ENCODE measurements at regions not wholly inside any gene's neighbourhood (a gene's known extent, or its start where the extent isn't known, plus 50 kb on each side); places are given as distances from the start of the nearest gene placed in this dataset.
"Not testable (repeated sequence)": the region's sequence is repeated elsewhere in the genome, so short reads cannot be mapped to it uniquely, and the experiment has no call there.

DNA sequence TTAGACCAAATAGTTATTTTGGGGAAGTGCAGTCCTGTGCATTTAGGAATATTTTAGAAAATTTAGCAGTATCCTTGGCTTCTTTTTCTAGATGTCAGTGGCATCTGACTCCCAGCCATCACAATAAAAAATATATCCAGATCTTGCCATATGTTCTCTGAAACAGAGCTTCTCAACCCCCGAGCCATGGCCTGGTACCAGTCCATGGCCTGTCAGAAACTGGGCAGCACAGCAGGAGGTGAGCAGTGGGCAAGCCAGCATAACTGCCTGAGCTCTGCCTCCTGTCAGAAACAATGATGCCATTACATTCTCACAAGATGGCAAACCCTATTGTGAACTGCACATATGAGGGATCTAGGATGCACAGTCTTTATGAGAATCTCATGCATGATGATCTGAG lies 480.0 kb downstream of the LRRIQ3 start:
- H3K4me1 ChIP-seq = no peaks in the 10 kb centered on the region
- no peaks in the 10 kb centered on the region for H3K36me3 ChIP-seq
- H3K27ac ChIP-seq = no peak overlapping the region
- TF ChIP-seq Cebpa-rat (IDR thresholded peaks at IDR 0.05) = no peak
- no peak overlapping the region for H3K4me2 ChIP-seq
- H3K9me3 ChIP-seq (replicated peaks in 1 of 11) = no peaks in the 10 kb centered on the region
- H3K4me3 ChIP-seq = no peak overlapping the region
- no peaks in the 10 kb centered on the region for H4K20me1 ChIP-seq
- H3K9ac ChIP-seq = no peak overlapping the region
- no peaks in the 10 kb centered on the region for H3K27me3 ChIP-seq

DNA sequence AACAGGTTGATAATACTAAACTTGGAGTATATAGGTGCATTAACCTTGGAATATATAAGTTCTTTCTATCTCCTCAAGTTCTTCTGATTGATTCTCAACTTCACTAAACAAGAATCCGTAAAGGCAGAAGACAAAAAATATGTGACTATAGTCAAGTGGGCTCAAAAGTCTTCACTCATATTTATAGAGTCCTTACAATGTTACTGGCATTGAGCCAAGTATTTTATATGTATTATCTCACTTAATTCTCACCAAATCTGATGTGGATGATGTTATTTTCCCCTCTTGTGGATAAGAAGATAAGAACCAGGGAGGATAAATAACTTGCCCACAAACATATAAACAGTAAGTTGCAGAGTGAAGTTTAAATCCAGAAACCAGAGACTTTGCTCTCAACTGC lies 486.9 kb downstream of the LRRIQ3 start:
- Histone ChIP-seq H3K9me3 (replicated peaks in 1 of 11) (no peaks in the 10 kb centered on the region), H3K27me3 (no peaks in the 10 kb centered on the region), H3K27ac (no peak overlapping the region), H4K20me1 (no peaks in the 10 kb centered on the region), H3K9ac (no peak overlapping the region), H3K36me3 (no peaks in the 10 kb centered on the region), H3K4me3 (no peak overlapping the region), H3K4me2 (no peak overlapping the region), H3K4me1 (no peaks in the 10 kb centered on the region)
- TF ChIP-seq Cebpa-rat (IDR thresholded peaks at IDR 0.05) = no peak

DNA sequence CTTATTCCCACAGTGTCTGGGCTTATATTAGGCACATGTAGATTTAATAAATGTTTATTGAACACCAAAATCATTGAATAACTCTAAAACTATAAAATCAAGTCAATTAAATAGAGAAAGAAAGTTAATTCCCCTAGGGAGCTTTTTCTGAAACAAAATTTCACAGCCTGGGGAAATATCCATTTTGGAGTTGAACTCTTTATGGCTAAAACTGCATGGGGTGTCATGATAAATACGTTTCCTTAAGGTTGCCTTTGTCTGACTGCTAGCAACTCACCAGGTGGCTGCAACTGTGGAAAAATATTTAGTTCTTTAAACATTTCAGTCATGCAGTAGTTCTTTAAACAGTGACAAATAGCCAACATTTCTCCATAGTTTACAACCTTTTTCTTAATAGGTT lies 496.1 kb downstream of the LRRIQ3 start:
- Histone ChIP-seq H3K9ac (no peak overlapping the region), H3K36me3 (no peaks in the 10 kb centered on the region), H3K27ac (no peak overlapping the region), H3K9me3 (replicated peaks in 1 of 11) (no peaks in the 10 kb centered on the region), H3K27me3 (no peaks in the 10 kb centered on the region), H3K4me3 (no peak overlapping the region), H4K20me1 (no peaks in the 10 kb centered on the region), H3K4me2 (no peak overlapping the region), H3K4me1 (no peaks in the 10 kb centered on the region)
- TF ChIP-seq Cebpa-rat (IDR thresholded peaks at IDR 0.05) = no peak

DNA sequence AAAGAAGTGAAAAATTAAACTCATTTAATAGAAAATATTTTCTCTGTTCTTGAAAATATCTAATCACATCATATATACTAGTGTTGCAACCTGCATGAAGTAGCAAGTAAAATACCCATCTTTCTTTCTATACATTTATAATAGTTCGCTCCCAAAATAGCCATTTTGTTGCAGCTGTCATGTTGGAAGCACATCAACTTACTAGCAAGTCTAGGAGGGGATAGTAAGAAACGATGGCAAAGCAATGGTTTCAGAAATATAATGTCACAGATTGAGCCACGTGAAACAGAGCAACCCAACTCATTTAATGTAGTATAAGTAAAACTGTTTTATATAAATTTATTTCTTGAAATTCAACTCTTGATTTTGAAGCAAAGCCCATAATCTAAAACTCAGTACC lies 521.8 kb downstream of the LRRIQ3 start:
- no peak overlapping the region for H3K27ac ChIP-seq
- no peaks in the 10 kb centered on the region for H3K9me3 ChIP-seq (replicated peaks in 1 of 11)
- no peaks in the 10 kb centered on the region for H3K36me3 ChIP-seq
- no peak overlapping the region for H3K4me3 ChIP-seq
- no peaks in the 10 kb centered on the region for H4K20me1 ChIP-seq
- no peak for TF ChIP-seq Cebpa-rat (IDR thresholded peaks at IDR 0.05)
- no peak overlapping the region for H3K4me2 ChIP-seq
- no peaks in the 10 kb centered on the region for H3K27me3 ChIP-seq
- no peaks in the 10 kb centered on the region for H3K4me1 ChIP-seq
- H3K9ac ChIP-seq = no peak overlapping the region

DNA sequence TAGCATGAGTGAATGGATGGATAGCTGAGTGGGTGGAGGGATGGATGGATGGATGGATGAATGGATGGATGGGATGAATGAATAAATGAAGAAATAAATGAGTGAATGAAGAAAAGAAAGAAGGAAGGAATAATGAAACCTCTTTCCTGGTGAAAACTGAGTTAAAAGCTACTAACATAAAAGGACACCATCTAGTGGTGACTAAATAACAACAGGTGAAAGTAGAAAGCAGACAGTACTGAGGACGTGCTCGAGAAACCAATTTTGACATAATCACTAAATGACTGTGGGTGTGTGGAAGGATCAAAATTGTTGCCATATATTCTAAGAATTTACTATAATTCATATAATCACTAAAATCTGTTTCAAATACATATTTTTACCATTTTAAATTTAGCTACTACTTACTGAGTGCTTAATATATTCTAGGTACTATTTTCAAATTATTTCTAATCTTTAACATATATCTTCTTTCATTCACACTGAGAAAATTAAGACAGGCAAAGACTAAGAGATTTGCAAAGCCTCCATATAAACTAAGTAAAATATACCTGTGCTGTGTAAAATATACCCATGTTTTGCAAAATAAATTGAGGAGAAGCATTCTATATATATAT lies 522.9 kb downstream of the LRRIQ3 start:
- H3K9me3 ChIP-seq (replicated peaks in 1 of 11) = no peaks in the 10 kb centered on the region
- H3K4me1 ChIP-seq = no peaks in the 10 kb centered on the region
- no peaks in the 10 kb centered on the region for H3K27me3 ChIP-seq
- no peak for TF ChIP-seq Cebpa-rat (IDR thresholded peaks at IDR 0.05)
- H3K36me3 ChIP-seq = no peaks in the 10 kb centered on the region
- no peaks in the 10 kb centered on the region for H4K20me1 ChIP-seq
- no peak overlapping the region for H3K4me2 ChIP-seq
- H3K9ac ChIP-seq = no peak overlapping the region
- no peak overlapping the region for H3K27ac ChIP-seq
- no peak overlapping the region for H3K4me3 ChIP-seq

DNA sequence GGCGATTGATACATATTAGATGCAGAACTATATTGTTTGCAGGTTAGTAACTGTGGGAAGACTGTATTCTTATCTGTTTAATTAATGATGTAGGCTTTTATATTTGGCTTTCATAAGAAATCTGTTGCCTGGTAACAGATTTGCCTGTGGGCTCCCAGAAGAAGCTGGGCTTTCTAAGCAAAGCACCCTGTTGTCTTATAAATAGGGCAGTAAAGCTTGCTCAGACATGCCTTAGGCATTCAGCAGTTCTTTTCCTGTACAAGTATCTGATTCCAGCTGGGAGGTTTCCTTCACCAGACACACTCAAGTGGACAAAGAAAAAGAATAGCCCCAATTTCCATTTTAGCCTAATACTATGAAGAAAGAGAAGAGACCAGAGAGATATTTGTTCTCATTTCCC lies 524.0 kb downstream of the LRRIQ3 start:
- no peaks in the 10 kb centered on the region for H3K27me3 ChIP-seq
- no peak overlapping the region for H3K27ac ChIP-seq
- no peaks in the 10 kb centered on the region for H4K20me1 ChIP-seq
- TF ChIP-seq Cebpa-rat (IDR thresholded peaks at IDR 0.05) = no peak
- no peaks in the 10 kb centered on the region for H3K36me3 ChIP-seq
- H3K4me3 ChIP-seq = no peak overlapping the region
- no peak overlapping the region for H3K9ac ChIP-seq
- no peaks in the 10 kb centered on the region for H3K9me3 ChIP-seq (replicated peaks in 1 of 11)
- H3K4me2 ChIP-seq = no peak overlapping the region
- H3K4me1 ChIP-seq = no peaks in the 10 kb centered on the region

DNA sequence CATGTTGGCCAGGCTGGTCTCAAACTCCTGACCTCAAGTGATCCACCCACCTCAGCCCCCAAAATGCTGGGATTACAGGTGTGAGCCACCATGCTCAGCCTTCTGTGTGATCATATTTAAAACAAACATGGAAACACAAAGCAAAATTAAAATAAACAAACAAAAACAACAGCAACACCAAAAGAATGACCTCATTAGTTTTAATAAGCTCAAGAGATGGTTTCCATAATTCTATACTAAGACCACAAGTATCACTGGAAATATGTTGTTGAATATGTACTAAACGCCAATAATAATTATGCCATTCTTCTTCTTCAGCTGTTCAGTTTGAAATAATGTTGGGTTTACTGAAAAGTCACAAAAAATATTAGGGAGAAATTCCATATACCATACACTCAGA lies 526.4 kb downstream of the LRRIQ3 start:
- no peak for TF ChIP-seq Cebpa-rat (IDR thresholded peaks at IDR 0.05)
- no peak overlapping the region for H3K4me2 ChIP-seq
- no peaks in the 10 kb centered on the region for H3K36me3 ChIP-seq
- no peak overlapping the region for H3K27ac ChIP-seq
- no peaks in the 10 kb centered on the region for H3K27me3 ChIP-seq
- no peak overlapping the region for H3K9ac ChIP-seq
- no peak overlapping the region for H3K4me3 ChIP-seq
- no peaks in the 10 kb centered on the region for H3K4me1 ChIP-seq
- no peaks in the 10 kb centered on the region for H4K20me1 ChIP-seq
- 0 out of 22 replicates have a peak, but pooled peaks cover 0 to 5% (median 0%) of the 10 kb centered on the region in 11 experiments for H3K9me3 ChIP-seq (replicated peaks in 1 of 11)

DNA sequence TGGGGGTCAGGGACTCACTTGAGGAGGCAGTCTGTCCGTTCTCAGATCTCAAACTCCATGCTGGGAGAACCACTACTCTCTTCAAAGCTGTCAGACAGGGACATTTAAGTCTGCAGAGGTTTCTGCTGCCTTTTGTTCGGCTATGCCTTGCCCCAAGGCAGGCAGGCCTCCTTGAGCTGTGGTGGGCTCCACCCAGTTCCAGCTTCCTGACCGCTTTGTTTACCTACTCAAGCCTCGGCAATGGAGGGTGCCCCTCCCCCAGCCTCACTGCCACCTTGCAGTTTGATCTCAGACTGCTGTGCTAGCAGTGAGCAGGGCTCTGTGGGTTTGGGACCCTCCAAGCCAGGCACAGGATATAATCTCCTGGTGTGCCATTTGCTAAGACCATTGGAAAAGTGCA lies 530.0 kb downstream of the LRRIQ3 start:
- not testable (repeated sequence) for H3K9ac ChIP-seq; H3K4me3 ChIP-seq; H3K4me1 ChIP-seq; H3K36me3 ChIP-seq; H4K20me1 ChIP-seq; H3K9me3 ChIP-seq (replicated peaks in 1 of 11); H3K4me2 ChIP-seq; H3K27me3 ChIP-seq; H3K27ac ChIP-seq

DNA sequence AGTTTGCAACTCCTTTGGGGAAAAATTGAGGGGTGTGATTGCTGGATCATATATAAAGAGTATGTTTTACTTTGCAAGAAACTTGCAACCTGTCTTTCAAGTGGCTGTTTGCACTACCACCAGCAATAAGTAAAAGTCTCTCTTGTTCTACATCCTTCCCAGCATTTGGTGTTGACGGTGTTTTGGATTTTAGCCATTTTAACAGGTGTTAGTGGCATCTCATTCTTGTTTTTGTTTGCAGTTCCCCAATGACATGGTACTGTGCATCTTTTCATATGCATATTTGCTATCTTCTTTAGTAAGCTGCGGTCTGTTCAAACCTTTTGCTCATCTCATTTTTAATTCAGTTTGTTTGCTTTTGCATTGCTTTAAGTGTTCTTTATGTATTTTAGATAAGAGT lies 535.5 kb downstream of the LRRIQ3 start:
- Histone ChIP-seq H3K9ac (no peak overlapping the region), H4K20me1 (no peaks in the 10 kb centered on the region), H3K4me3 (no peak overlapping the region), H3K27ac (no peak overlapping the region), H3K4me2 (no peak overlapping the region), H3K27me3 (no peaks in the 10 kb centered on the region), H3K9me3 (replicated peaks in 1 of 11) (peaks cover 0 to 11% (median 4%) of the 10 kb centered on the region in 11 experiments; a peak in 7 of 22 replicates), H3K4me1 (no peaks in the 10 kb centered on the region), H3K36me3 (no peaks in the 10 kb centered on the region)
- TF ChIP-seq Cebpa-rat (IDR thresholded peaks at IDR 0.05) = no peak

DNA sequence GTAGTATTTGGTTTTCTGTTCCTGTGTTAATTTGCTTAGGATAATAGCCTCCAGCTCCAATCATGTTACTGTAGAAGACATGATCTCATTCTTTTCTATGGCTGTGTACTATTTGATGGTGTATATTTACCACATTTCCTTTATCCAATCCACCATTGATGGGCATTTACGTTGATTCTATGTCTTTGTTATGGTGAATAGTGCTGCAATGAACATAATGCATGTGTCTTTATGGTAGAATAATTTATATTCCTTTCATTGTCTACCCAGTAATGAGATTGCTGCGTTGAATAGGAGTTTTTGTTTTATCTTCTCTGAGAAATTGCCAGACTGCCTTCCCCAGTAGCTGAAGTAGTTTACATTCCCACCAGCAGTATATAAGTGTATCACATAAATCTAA lies 538.8 kb downstream of the LRRIQ3 start:
- H3K4me1 ChIP-seq = no peaks in the 10 kb centered on the region
- no peaks in the 10 kb centered on the region for H4K20me1 ChIP-seq
- H3K9me3 ChIP-seq (replicated peaks in 1 of 11) = peaks cover 0 to 11% (median 4%) of the 10 kb centered on the region in 11 experiments; a peak in 7 of 22 replicates
- H3K4me2 ChIP-seq = no peak overlapping the region
- no peak overlapping the region for H3K4me3 ChIP-seq
- H3K36me3 ChIP-seq = no peaks in the 10 kb centered on the region
- H3K9ac ChIP-seq = no peak overlapping the region
- no peak for TF ChIP-seq Cebpa-rat (IDR thresholded peaks at IDR 0.05)
- H3K27me3 ChIP-seq = no peaks in the 10 kb centered on the region
- no peak overlapping the region for H3K27ac ChIP-seq
